ENCODE measurements at regions not wholly inside any gene's neighbourhood (a gene's known extent, or its start where the extent isn't known, plus 50 kb on each side); places are given as distances from the start of the nearest gene placed in this dataset.
"Not testable (repeated sequence)": the region's sequence is repeated elsewhere in the genome, so short reads cannot be mapped to it uniquely, and the experiment has no call there.

DNA sequence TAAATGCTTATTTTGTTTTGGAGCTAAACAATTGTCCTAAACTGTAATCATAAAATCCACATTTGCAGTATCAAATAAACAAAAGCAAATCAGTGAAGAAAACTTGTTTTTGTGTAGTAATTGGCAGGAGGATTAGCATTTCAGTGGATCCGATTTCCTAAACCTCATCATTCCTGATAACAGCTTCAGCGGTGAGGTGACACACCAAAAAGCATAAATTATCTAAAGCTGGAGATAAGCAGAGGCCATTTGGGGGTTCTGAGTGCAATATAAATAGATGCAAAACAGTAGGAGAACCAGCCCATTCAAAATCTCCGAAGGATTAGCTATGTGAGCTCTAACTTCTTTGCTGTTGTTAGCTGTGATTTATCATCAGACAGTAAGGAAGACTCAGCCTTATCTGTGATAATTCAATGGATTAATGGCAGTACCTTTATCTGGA, 235.8 kb downstream of the EPHA7 start:
- no peak for DNase-seq (ENCODE audit: low read depth in 3 of 3)

DNA sequence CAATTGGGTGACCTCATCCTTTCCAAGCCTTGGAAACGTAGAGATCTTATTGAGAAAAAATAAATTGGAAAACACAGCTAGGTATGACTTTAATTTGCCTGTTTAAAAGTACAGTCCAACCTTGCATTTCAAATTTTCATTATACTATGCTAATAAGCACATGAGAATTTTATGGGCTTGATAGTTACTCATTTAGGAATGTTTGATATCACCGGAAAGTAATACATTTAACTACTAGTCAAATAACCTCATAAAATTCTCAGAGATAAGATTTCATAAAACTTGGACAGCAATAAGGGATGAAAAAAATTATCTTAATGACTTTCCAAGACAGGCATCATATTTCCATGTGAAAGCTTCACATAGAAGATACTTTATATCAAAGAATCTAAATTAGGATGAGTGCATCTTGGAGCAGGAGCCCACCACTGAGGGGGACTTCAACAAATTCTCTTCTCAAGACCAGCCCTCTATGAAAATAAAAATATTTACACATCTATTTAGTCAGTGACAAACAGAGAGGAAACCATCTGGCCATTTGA, 236.3 kb downstream of the EPHA7 start:
- no peak for DNase-seq (ENCODE audit: low read depth in 3 of 3)

DNA sequence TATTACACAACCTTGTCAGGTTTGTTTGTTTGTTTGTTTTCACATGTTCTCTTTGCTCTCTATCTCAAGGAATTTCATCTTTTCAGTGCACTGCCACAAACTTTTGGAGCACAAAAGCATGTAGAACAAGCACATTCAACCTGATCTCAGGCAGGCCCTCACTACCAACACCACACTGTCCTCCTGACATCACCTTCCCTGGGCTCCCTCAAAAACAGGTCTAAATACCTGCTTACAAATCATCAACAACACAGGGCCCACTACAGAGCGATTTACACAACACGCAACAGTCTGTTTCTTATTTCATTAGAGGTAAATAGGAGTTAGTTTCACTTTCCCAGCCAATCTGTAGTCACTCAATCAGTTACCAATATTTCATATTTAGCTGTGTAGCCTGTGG, 241.4 kb downstream of the EPHA7 start:
- DNase-seq (ENCODE audit: low read depth in 3 of 3) = no peak

DNA sequence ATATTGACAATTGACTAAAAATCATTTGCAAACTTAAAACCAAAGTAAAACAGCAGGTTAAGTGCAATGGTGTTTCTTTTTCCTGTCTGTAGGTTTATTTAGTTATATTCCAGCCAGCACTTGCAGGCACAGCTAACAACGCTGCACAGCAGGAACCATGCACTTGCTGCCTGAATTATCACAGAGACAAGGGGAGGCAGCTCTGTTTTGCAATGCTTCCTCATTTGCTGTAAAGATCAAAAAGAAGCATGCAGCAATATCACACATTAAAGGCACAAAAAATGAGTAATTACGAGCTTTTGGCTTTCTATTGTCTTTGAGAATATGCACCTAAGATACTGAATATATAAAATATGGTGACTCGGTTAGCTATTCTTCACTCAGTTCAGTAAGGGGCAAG, 241.9 kb downstream of the EPHA7 start:
- no peak for DNase-seq (ENCODE audit: low read depth in 3 of 3)

DNA sequence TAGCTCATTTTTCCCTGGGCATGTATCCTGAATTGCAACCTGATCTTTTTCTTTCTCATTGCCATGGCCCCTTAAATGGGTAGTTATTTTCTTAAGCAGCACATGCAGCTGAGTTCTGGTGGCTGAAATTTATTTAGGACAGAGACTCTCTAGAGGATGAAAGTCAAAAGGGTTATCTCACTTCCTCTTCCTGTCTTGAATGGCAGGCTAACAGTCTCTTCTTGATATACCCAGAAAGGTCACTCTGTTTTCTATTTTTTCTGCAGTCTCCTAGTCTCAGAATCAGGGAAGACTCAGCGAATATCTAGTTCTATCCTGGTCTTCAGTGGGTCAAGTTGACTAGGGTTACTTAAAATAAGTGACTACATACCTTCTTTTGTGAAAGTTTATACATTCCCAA, 243.3 kb downstream of the EPHA7 start:
- no peak for DNase-seq (ENCODE audit: low read depth in 3 of 3)

DNA sequence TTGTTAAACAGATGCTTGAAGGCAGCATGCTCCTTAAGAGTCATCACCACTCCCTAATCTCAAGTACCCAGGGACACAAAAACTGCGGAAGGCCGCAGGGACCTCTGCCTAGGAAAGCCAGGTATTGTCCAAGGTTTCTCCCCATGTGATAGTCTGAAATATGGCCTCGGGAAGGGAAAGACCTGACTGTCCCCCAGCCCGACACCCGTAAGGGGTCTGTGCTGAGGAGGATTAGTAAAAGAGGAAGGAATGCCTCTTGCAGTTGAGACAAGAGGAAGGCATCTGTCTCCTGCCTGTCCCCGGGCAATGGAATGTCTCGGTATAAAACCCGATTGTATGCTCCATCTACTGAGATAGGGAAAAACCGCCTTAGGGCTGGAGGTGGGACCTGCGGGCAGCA, 245.8 kb downstream of the EPHA7 start:
- DNase-seq (ENCODE audit: low read depth in 3 of 3) = not testable (repeated sequence)

DNA sequence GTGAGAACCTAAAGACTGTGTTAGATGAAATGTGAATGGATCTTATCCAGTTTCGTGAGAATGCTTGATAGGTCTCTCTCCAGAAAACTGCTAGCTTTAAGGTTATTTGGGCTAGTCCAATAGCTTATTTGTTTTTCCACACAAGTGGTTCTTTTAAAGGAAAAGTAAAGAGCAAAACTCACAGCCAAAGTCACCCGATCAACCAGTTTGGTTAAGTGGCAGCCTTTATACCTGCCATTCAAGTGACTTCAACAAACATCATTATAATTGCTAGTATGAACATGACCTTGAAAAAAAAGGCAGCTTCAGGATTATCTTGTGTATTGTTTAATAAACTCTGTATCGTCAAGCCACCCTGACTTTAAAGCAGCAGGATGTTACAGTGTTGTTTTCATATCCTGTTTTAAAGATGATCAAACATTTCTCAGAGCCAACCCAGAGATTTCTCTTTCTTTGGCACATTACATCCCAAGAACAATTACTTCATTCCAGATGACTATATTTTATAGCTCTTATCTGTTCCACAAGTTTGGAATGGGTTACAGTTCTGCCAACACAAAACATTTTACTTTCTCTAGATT, 253.4 kb downstream of the EPHA7 start:
- DNase-seq (ENCODE audit: low read depth in 3 of 3) = no peak

DNA sequence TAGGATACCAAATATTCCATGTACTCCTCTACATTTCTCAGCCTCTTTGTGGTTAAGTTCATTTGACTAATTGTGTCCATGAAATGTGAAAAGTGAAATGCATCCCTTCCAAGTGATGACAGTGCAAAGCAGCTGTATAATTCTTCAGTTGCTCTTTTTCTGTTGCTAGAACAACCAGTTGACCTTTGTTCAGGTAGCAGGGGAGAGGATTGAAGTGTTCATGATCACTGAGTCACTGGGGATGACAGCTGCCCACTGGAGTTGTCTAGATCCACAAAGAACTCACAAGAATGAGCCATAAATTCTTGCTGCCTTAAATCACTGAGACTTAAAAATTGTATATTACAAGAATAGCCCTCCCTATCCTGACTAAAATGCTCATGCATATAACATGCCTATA, 254.6 kb downstream of the EPHA7 start:
- no peak for DNase-seq (ENCODE audit: low read depth in 3 of 3)

DNA sequence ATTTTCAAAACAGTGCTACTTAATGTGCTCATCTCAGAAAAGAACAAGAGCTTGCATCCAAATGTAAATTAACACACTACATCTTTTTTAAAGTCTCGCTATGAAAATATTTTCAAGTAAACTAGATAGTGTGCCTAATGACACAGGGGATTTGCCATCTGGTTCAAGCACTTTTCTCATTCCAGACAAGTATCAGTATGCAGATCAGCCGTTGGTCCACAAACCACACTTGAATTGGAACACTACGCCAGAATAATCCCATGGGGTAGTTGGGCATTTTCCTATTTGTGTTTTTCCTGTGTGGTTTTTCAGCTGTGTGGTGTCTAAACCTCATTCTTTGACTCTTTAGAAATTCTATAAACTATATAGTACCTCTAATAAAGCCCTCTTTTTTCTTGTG, 256.2 kb downstream of the EPHA7 start:
- no peak for DNase-seq (ENCODE audit: low read depth in 3 of 3)

DNA sequence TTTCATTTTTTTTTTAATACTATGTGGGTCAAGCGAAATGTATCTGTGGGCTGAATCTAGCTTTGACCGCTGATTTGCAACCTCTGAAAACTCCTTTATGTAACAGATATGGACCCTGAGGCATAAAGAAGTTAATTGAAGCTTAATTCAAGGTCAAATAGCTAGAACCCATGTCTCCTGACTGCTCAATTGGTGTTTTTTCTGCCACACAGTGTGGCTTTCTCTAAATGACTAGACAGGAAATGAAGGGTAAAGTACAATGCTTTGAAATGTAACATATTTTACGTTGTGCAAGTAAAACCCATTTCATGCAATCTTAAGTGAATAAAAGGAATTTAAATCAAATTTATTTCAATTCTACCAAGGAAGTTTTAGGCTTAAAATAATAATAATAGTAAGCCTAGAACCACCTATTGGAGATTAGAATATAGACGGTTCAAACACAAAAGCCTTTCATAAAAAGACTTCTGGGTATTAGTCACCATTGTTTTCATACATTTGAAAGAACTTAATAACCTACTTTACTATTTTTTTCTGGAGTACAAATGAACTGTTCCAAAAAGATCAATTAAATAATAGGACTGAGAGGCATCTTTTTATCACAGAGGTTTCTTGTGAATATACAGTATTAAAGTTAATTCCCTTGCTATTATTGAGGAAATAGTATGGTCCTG, 279.8 kb downstream of the EPHA7 start:
- DNase-seq (ENCODE audit: low read depth in 3 of 3) = no peak

DNA sequence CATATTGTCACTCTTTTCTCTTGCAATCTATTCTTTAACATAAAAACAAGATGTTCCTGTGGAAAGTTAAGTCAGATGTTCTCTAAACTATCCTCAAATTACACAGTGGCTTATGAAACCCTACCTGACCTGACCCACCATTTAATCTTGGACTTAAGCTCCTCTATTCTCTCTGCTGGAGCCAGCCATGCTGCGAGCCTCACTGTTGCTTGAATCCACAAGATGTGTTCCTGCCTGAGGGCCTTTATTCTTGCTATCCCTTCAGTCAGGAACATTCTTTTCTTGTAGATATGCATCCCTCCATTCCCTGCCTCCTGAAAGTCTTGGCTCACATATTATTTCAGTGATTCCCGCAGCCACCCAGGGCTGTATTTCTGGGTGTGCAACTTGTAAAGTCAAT, 283.2 kb downstream of the EPHA7 start:
- no peak for DNase-seq (ENCODE audit: low read depth in 3 of 3)

DNA sequence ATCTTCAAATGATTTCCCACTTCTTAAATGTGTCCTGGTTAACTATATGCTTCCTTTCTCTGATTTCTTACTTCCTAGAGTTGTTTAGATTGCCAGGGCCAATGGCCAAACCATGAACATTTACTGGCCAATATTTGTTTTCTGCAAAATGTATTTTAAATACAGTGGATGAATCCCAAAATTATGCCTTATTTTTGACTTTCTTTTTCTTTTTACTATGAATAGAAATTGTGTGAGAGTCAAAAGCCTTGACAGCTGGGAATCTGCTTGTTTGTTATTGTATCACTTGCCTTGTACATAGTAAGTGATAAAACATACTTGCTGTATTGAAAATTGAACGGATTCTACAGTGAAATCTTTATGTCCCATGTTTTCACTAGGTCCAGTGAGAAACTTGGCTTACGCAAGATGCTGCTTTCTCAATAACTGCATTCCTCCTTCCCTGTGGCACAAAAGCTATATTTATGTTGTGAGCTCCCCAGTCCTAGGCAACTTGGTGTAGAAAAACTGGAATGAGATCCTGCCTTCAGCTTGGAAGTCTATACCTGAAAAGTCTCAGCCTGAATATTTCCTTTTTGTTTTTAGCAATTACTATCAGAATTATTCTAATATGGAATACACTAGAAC, 295.2 kb downstream of the EPHA7 start:
- DNase-seq (ENCODE audit: low read depth in 3 of 3) = no peak

DNA sequence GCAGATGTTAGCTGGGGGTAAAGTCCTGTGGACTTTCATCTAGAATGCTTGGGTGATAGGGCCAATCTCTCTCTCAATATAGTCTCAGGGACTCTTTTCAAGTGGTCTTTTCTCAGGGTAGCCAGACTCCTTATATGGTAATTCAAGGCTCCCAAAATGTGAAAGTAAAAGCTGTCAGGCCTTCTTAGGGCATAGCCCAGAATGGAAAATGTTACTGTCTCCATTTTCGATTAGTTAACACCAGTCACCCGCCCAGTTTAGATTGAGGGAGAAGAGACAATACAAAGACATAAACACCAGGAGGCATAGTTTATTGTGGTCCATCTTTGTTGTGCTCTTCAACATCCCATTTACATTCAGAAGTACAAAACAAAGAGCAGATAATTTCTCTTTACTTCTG, 295.8 kb downstream of the EPHA7 start:
- DNase-seq (ENCODE audit: low read depth in 3 of 3) = no peak

DNA sequence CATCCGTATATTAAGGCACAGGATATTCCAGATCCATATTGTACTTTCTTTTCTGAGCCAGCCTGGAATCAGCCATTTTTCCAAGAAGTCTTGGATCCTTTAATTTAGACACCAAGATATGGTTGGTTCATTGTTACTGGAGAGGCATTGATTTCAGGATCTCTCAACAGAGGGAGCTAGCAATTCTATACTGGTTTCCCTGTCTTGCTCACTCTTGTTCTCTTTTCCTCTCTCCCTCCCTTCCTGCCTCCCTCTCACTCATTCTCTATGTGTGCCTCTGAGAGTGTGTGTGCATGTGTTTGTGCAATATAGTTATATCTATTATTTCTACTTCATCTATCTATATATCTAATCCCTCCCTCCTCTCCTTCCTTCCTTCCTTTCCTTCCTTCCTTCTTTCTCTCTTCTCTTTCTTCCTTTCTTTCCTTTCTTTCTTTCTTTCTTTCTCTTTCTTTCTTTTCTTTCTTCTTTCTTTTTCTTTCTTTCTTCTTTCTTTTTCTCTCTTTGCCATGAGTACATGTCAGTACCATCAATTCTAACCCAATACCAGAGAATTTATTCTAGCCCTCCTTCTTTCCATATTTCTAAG, 299.1 kb downstream of the EPHA7 start:
- no peak for DNase-seq (ENCODE audit: low read depth in 3 of 3)

DNA sequence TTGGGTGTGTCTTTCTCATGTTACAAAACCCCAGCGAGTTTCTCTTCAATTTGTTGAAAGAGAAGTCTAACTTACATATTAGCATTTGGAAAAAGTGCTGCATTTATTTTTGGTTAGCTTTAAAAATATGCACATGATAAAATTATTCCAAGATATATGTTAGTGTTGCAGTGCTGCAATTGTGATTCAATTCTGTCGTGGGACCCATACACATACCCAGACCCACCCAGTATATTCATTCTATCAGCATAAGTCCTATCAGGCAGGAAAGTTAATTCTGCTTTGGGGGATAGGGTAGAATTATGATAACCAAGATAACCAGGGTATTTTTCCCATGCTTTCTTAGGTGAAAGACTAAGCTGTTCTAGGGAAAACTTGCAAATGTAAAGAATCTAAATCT, 313.5 kb downstream of the EPHA7 start:
- DNase-seq (ENCODE audit: low read depth in 3 of 3) = no peak

DNA sequence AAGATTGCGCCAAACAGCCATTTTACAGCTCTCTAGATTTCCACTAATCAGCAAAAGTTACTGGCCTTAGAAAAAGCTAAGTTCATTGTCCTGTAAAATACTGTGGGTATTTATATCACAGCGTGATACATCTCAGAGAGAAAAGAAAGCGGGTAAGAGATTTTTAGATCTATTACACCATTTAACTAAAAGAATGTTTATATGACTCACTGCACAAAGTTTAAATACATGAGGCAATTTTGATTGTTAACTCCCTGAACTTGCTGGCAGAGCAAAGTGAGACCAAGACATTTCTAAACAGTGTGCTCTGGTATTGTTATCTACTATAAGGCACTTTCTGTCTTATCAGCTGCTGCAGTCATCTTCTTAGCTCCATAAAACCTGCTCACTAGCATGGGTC, 314.3 kb downstream of the EPHA7 start:
- DNase-seq (ENCODE audit: low read depth in 3 of 3) = no peak

DNA sequence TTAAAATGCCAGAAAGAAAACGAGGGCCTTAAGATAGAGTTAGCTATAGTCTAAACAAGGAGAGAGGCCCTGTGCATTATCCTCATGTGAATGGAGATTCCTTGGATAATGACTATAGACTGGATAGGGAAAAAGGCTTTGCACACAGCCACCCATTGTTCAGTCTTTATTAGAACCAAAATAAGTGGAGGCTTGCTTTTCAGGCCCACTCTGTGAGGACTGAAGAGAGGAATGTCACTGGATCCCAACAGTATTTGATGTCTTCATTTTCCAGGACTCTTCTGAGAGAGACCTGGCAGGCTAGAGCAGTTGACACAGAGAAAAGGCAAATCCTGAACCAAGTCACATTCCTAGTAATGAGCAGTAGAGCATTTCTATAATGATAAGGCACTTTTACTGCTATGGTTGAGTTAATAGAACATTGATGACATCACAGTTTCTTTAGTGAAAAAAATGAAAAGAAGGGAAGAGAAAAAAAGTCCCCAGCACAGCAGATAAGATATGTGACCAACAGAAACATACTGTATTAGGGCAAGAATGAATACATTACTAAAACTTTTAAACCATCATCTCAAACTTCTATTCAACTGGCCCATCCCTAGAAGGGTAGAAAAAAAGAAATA, 315.1 kb downstream of the EPHA7 start:
- DNase-seq (ENCODE audit: low read depth in 3 of 3) = no peak

DNA sequence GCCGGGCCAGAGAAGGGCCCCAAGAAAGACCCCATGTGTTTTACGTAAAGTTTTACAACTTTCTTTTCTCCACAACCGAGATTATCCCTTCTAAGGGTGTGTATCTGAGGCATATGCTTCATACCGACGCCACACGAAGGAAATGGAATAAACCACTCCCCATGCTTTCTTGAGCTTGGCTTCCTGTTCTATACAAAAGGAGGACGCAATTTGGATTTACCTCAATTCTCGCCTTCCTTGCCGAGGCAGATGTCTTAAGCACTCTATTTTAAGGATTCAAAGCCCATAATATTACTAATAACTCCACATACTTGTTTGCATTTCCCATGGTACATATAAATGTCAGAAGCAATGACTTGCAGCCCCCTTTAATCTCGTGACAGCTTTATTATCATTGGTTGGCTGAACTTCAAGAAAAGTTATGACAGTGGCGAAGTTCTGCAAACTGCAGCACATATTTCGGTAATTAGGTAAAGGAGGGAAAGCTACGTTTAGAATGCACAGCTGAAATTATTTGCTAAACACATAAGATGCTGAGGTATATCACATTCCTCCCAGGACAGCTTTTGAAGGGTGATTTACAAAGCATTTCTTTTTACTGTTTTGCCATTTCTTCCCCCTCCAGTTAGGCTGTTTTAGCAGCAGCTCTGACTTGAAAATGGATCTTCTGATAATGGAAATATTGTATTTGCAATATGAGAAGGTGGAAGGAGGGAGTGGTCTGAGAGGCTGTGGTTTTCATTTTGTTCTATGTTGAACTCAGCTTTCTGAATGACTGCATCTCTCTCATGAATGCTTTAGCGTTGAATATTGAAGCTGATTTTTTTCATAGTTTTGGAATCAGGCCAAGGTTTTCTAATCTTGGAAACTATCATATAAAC, 330.5 kb downstream of the EPHA7 start:
- no peak for DNase-seq (ENCODE audit: low read depth in 3 of 3)

DNA sequence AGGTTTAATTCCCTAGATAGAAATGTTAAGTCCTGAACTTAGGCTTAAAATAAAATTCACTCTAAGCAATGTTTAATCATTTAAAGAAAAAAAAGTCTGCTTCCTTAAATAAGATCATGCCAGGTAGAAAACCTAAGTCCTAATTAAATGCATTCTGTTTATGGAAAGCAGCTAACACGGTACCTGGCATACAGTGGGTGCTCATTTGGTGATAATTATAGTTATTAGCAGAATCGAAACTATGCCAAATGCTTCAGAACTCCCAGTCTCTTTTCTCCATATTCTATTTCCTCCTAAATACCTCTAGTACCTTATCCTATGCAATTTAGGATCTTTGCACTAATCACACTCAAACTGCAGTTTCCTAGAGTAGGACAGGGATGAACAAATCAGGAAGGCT, 331.8 kb downstream of the EPHA7 start:
- DNase-seq (ENCODE audit: low read depth in 3 of 3) = no peak

DNA sequence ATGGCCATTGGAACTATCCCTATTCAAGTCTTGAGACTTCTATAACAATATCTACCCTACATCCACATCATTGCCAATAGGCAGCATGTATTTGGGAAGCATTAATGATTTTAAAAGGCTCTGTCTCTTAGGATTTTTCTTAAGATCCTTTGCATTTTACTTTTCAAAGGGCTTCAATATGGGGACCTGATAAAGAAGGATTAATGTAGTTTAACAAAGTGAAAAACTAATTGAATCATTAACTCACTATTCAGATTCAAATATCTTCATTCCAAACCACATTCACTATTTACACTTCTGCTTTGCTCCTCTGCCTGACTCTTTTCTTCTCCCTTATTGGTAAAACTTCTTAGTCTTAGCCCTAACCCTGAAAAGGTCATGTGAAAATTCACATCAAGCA, 333.0 kb downstream of the EPHA7 start:
- DNase-seq (ENCODE audit: low read depth in 3 of 3) = no peak

All from stimulated activated CD4-positive, alpha-beta T cell treated with anti-CD3 and anti-CD28 coated beads, TNF-alpha, amount 100 ng/mL, for 24 hours (primary cell).